ENCODE measurements at regions not wholly inside any gene's neighbourhood (a gene's known extent, or its start where the extent isn't known, plus 50 kb on each side); places are given as distances from the start of the nearest gene placed in this dataset.

DNA sequence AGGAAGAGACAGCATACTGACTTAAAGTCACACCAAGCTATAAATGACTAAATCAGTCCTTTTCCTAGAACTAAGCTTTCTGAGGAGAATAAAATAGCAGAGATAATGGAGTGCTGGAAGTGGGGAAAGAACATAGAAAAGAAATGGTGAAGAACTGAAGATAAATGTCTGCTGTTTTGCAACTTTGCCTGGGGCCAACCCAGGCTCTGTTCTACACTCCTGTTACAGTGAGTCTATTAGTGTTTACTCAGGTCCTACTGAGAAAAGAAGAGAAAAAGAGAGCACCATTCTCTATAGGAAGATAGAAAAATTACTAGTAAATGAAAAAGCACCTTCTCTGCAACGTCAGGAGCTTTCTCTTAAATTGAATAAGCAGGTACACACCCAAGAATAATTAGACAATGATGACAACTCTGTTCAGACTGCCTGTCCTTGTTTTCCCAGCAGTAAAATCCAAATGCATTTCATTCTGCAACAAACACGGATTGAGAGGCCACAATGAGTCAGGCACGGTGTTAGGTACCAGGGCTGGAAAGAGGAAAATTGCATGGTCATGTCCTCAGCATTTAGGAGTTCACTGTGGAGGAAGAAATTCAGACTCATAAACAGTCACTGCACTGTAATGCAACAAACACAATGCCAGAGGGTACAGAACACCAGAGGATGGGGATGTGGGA is 139.4 kb upstream of the CAMK1G start:
- H3K4me3 ChIP-seq (ENCODE audit: low read depth, low read length) = no peak overlapping the region
- no peak for DNase-seq (ENCODE audit: low read depth)
- in situ Hi-C loops (cut with HindIII; ENCODE audit: low sequenced_read_pairs) = no loop called here
- TF ChIP-seq, protein P1, sequence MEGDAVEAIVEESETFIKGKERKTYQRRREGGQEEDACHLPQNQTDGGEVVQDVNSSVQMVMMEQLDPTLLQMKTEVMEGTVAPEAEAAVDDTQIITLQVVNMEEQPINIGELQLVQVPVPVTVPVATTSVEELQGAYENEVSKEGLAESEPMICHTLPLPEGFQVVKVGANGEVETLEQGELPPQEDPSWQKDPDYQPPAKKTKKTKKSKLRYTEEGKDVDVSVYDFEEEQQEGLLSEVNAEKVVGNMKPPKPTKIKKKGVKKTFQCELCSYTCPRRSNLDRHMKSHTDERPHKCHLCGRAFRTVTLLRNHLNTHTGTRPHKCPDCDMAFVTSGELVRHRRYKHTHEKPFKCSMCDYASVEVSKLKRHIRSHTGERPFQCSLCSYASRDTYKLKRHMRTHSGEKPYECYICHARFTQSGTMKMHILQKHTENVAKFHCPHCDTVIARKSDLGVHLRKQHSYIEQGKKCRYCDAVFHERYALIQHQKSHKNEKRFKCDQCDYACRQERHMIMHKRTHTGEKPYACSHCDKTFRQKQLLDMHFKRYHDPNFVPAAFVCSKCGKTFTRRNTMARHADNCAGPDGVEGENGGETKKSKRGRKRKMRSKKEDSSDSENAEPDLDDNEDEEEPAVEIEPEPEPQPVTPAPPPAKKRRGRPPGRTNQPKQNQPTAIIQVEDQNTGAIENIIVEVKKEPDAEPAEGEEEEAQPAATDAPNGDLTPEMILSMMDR (IDR thresholded peaks at IDR 0.05; ENCODE audit: low read depth, low read length, missing control alignments) = no peak

DNA sequence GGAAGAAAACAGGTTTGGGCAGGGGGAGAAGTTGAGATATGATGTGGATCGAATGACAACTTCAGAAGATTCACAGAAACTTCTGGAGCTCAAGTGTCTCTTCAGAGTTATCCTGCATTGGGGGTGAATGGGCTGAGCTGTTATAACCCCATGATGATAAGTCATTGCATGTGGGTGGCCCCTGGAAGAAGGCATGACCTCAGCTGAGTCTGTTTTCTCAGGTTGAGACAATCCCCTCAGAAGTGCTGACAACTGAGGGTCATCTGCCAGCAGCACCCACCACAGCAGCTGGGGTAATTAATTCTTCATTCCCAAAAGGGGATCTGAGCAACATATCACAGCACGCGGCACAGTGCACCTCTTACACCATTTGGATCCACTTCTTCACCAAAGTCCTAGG is 138.6 kb upstream of the CAMK1G start:
- TF ChIP-seq, protein P1 (IDR thresholded peaks at IDR 0.05; ENCODE audit: low read depth, low read length, missing control alignments) = no peak
- in situ Hi-C loops (cut with HindIII; ENCODE audit: low sequenced_read_pairs) = no loop called here
- DNase-seq (ENCODE audit: low read depth) = no peak
- no peak overlapping the region for H3K4me3 ChIP-seq (ENCODE audit: low read depth, low read length)

DNA sequence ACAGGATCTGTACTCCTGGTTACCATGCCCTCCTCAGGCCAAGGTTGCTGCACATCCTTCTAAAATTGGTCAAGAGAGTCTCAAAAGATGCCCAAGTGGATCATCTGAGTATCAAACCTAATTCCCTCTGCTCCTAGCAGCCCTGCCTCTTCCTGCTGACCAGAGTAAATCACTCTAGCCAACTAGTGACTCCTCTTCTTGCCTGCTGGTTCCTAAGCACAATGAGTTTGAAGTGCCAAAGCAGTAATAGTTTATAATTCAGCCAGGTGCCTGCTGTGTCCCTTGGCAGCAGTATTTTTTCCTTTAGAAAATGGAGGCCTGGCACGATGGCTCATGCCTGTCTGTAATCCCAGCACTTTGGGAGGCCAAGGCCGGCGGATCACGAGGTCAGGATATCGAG is 137.9 kb upstream of the CAMK1G start:
- no peak overlapping the region for H3K4me3 ChIP-seq (ENCODE audit: low read depth, low read length)
- TF ChIP-seq, protein P1 (IDR thresholded peaks at IDR 0.05; ENCODE audit: low read depth, low read length, missing control alignments) = no peak
- in situ Hi-C loops (cut with HindIII; ENCODE audit: low sequenced_read_pairs) = no loop called here
- no peak for DNase-seq (ENCODE audit: low read depth)

DNA sequence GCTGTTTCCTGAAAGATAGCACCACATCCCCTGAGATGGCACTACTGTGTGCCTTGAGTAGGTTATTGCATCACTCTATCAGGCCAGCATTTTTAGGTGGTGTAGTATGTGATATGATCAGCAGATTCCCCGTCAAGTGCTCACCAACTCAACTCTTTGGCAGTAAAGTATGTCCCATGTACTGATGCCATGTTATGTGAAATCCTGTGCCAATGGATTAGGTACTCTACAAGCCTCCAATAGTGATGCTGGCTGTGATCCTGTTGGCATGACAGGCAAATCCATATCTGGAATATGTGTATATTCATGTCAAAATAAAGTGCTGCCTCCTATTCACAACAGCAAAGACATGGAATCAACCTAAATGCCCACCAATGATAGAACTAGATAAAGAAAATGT is 137.2 kb upstream of the CAMK1G start:
- TF ChIP-seq, protein P1 (IDR thresholded peaks at IDR 0.05; ENCODE audit: low read depth, low read length, missing control alignments) = no peak
- no peak overlapping the region for H3K4me3 ChIP-seq (ENCODE audit: low read depth, low read length)
- in situ Hi-C loops (cut with HindIII; ENCODE audit: low sequenced_read_pairs) = no loop called here
- DNase-seq (ENCODE audit: low read depth) = no peak

DNA sequence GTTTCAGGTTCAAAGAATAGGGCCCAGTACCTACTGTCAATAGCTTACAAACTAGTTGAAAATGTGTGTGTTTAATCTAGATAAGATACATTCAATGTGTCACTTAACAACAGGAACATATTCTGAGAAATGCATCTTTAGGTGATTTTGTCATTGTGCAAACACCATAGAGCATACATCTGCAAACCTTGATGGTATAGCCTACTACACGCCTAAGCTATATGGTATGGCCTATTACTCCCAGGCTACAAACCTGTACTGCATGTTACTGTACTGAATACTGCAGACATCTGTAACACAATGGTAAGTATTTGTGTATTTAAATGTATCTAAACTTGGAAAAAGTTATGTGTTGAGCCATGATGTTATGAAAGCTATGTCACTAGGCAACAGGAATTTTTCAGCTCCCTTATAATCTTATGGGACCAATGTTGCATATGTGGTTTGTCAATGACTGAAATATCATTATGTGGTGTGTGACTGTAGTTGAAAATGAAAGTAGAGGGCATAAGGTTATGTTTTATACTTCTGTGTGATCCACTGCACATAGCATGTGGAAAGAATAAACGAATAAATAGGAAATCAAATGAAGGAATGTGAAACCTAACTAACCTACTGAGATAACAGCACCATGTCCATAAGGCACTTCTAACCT is 129.0 kb upstream of the CAMK1G start:
- no peak for DNase-seq (ENCODE audit: low read depth)
- in situ Hi-C loops (cut with HindIII; ENCODE audit: low sequenced_read_pairs) = no loop called here
- no peak overlapping the region for H3K4me3 ChIP-seq (ENCODE audit: low read depth, low read length)
- TF ChIP-seq, protein P1 (IDR thresholded peaks at IDR 0.05; ENCODE audit: low read depth, low read length, missing control alignments) = no peak

DNA sequence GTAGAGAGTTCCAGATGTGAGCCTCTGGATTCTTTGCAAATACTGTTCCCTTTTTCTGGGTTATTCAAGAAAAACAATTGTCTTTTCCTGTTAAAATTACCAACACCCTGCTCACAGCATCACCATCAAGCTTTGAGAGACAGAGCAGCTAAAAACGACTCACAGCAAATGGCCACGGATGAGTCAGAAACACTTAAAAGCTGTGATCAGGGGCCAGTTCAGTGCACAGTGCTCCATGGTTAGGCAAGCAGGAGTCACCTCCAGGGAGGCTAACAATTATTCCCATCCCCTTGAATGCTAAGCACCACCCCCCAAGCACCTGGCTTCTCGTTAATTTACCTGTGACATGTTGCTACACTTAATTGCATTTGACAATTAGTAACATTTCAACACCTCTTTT is 128.4 kb upstream of the CAMK1G start:
- DNase-seq (ENCODE audit: low read depth) = no peak
- no peak overlapping the region for H3K4me3 ChIP-seq (ENCODE audit: low read depth, low read length)
- TF ChIP-seq, protein P1 (IDR thresholded peaks at IDR 0.05; ENCODE audit: low read depth, low read length, missing control alignments) = no peak
- in situ Hi-C loops (cut with HindIII; ENCODE audit: low sequenced_read_pairs) = no loop called here

All from astrocyte of the cerebellum (primary cell).